ENCODE measurements at regions not wholly inside any gene's neighbourhood (a gene's known extent, or its start where the extent isn't known, plus 50 kb on each side); places are given as distances from the start of the nearest gene placed in this dataset.

GRCh38 chr12:54708826-54709225 is 60.7 kb upstream of the DCD start:
- Mint-ChIP-seq H3K27ac (no peak overlapping the region), H3K27me3 (ENCODE audit: low read depth) (no peaks in the 10 kb centered on the region)
- no CpG with 5 or more reads among the region's 4 CpGs for WGBS (ENCODE audit: extremely low coverage, insufficient read length, low lambda C conversion rate)

More at GRCh38 chr12:54708826-54709225, 60.7 kb upstream of the DCD start:
- Histone ChIP-seq H2BK120ac (ENCODE audit: low read depth, low read length, poor library complexity, severe bottlenecking) (no peak overlapping the region), H4K20me1 (ENCODE audit: control insufficient read depth, insufficient read depth, insufficient read length) (no peaks in the 10 kb centered on the region), H3K27me3 (ENCODE audit: insufficient read depth, low read length) (no peaks in the 10 kb centered on the region), H3K23ac (ENCODE audit: insufficient read length, low read depth, low read length) (no peak overlapping the region), H3K4ac (ENCODE audit: low read depth, low read length) (no peak overlapping the region), H2BK20ac (ENCODE audit: low read depth, low read length, poor library complexity, severe bottlenecking) (no peak overlapping the region), H2BK15ac (ENCODE audit: low read depth, low read length) (no peak overlapping the region), H3T11ph (ENCODE audit: low read length) (no peak overlapping the region), H3K23me2 (ENCODE audit: insufficient read length, low read depth, low read length, poor library complexity, severe bottlenecking) (no peaks in the 10 kb centered on the region), H3K27ac (ENCODE audit: insufficient read length, low read depth, low read length) (no peak overlapping the region), H3K4me2 (ENCODE audit: insufficient read depth, insufficient read length, low read length) (no peak overlapping the region), H4K8ac (replicated peaks; ENCODE audit: insufficient read length, low read depth, low read length) (no peak overlapping the region), H3K56ac (ENCODE audit: insufficient read length, low read depth, low read length) (no peak overlapping the region), H4K91ac (ENCODE audit: insufficient read length, low read depth, low read length) (no peak overlapping the region), H3K9ac (ENCODE audit: extremely low read depth, insufficient read length, low read length) (no peak overlapping the region), H3K9me3 (ENCODE audit: control insufficient read depth, low read depth, low read length) (no peaks in the 10 kb centered on the region), H2AK5ac (ENCODE audit: insufficient read length, low read length) (no peak overlapping the region), H2BK5ac (ENCODE audit: insufficient read length, low read length) (no peak overlapping the region), H3K79me2 (ENCODE audit: insufficient read depth, low read length) (no peaks in the 10 kb centered on the region), H2AFZ (ENCODE audit: low read length) (no peak overlapping the region), H3K4me1 (ENCODE audit: insufficient read depth, low read length) (no peaks in the 10 kb centered on the region), H4K5ac (ENCODE audit: insufficient read length, low read depth, low read length) (no peak overlapping the region), H3K79me1 (ENCODE audit: insufficient read depth, low read depth, low read length, poor library complexity, severe bottlenecking) (no peaks in the 10 kb centered on the region), H2BK12ac (ENCODE audit: insufficient read length, low read depth, low read length) (no peak overlapping the region), H3K14ac (ENCODE audit: insufficient read depth, low read length) (no peak overlapping the region), H3K18ac (ENCODE audit: insufficient read length, low read depth, low read length) (no peak overlapping the region)
- H3K36me3 Mint-ChIP-seq (ENCODE audit: insufficient read depth in 1 of 3, low read depth in 3 of 3), result no peaks in the 10 kb centered on the region
- TF ChIP-seq CTCF (conservative IDR thresholded peaks at IDR 0.05), result no peak
- no peaks in the 10 kb centered on the region for H3K4me1 Mint-ChIP-seq
- no peak for DNase-seq
- peaks cover 0 to 1% of the 10 kb centered on the region in 2 experiments; a peak in 2 of 5 replicates for H3K9me3 Mint-ChIP-seq
- H3K4me3 Mint-ChIP-seq, result no peak overlapping the region

All from H9 (cell line).